ENCODE measurements at regions not wholly inside any gene's neighbourhood (a gene's known extent, or its start where the extent isn't known, plus 50 kb on each side); places are given as distances from the start of the nearest gene placed in this dataset.

GRCh38 chr1:83083589-83084224 is 915.2 kb downstream of the TTLL7 start:
- TF ChIP-seq POLR2A (IDR thresholded peaks at IDR 0.05) = no peak
- TF ChIP-seq POLR2AphosphoS5 (IDR thresholded peaks at IDR 0.05) = no peak
- no peak for TF ChIP-seq CTCF (IDR thresholded peaks at IDR 0.05)
- no peak for TF ChIP-seq EP300 (IDR thresholded peaks at IDR 0.05; ENCODE audit: low read depth)
